ENCODE measurements at regions not wholly inside any gene's neighbourhood (a gene's known extent, or its start where the extent isn't known, plus 50 kb on each side); places are given as distances from the start of the nearest gene placed in this dataset.

GRCh38 chr1:232407120-232407519, 222.8 kb downstream of the SIPA1L2 start:
- no peak for TF ChIP-seq CTCF (IDR thresholded peaks at IDR 0.05)
- no peak for TF ChIP-seq POLR2A (IDR thresholded peaks at IDR 0.05)
